Activated CD4-positive, alpha-beta T cell treated with anti-CD3 and anti-CD28 coated beads, Interleukin-2, amount 10 ng/mL, durations not matched to agents 7 days and 5 days (primary cell): ENCODE measurements at regions not wholly inside any gene's neighbourhood (a gene's known extent, or its start where the extent isn't known, plus 50 kb on each side); places are given as distances from the start of the nearest gene placed in this dataset.

Source experiments
- CTCF ChIA-PET: fragments of 350-600 bp; sonication (Branson Sonifier 250); formaldehyde crosslinking; loops from one replicate; lab custom pipeline; 2021; ENCODE audit warnings: antibody characterized with exemption; lab: Charles Lee
- POLR2A ChIA-PET: fragments of 350-600 bp; sonication (Branson Sonifier 250); formaldehyde crosslinking; loops from one replicate; lab custom pipeline; 2021; ENCODE audit warnings: antibody characterized with exemption; lab: Charles Lee
- DNase-seq: peaks from one replicate; pipeline ENCODE4 v3.0.0-alpha.2; 2020
- H3K27ac Mint-ChIP-seq: one replicate; pipeline ENCODE4 v1.8.0; 2021; ENCODE audit warnings: mild to moderate bottlenecking, moderate library complexity, mixed read lengths
- H3K27me3 Mint-ChIP-seq: one replicate; pipeline ENCODE4 v1.8.0; 2021; ENCODE audit warnings: mixed read lengths
- H3K36me3 Mint-ChIP-seq: one replicate; pipeline ENCODE4 v1.8.0; 2021; ENCODE audit warnings: low read depth, mixed read lengths
- H3K4me1 Mint-ChIP-seq: one replicate; pipeline ENCODE4 v1.8.0; 2021; ENCODE audit warnings: mixed read lengths
- H3K4me3 Mint-ChIP-seq: one replicate; pipeline ENCODE4 v1.8.0; 2021; ENCODE audit warnings: mild to moderate bottlenecking, moderate library complexity, mixed read lengths
- H3K9me3 Mint-ChIP-seq: one replicate; pipeline ENCODE4 v1.8.0; 2021; ENCODE audit warnings: mixed read lengths

- no peaks in the 10 kb centered on the region for H3K4me1 Mint-ChIP-seq
- H3K9me3 Mint-ChIP-seq = no peaks in the 10 kb centered on the region
- POLR2A ChIA-PET = no interaction called here
- no peaks in the 10 kb centered on the region for H3K27me3 Mint-ChIP-seq
- no peak for DNase-seq
- no peak overlapping the region for H3K4me3 Mint-ChIP-seq
- no peaks in the 10 kb centered on the region for H3K36me3 Mint-ChIP-seq
- CTCF ChIA-PET = no interaction called here
- H3K27ac Mint-ChIP-seq = no peak overlapping the region
Measured at GRCh38 chr20:39588148-39588757, 626.1 kb downstream of the DHX35 start.

DNA sequence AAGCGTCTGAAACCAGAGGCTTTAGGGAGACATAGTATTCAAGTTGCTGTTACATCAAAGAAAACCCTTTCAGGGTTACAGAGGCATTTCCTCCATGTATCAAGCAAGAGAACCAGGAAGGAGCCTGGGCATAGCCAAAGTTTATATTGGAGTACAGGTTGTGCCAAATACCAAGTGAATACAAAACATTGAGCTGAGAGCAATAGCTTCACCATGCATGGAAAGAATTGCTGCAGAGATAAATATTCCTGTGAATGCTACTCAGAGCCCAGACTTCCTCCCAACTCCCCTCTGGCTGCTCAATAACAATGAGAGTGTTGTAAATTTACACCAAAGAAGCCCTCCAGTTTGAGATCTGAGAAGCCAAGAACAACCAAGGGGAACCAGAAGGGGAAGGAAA is 618.9 kb downstream of the DHX35 start:
- ChIA-PET CTCF (no interaction called here), POLR2A (no interaction called here)
- Mint-ChIP-seq H3K4me1 (no peaks in the 10 kb centered on the region), H3K27ac (no peak overlapping the region), H3K27me3 (no peaks in the 10 kb centered on the region), H3K4me3 (no peak overlapping the region), H3K9me3 (no peaks in the 10 kb centered on the region), H3K36me3 (no peaks in the 10 kb centered on the region)
- no peak for DNase-seq

- Mint-ChIP-seq H3K4me3 (no peak overlapping the region), H3K27me3 (no peaks in the 10 kb centered on the region), H3K36me3 (no peaks in the 10 kb centered on the region), H3K9me3 (no peaks in the 10 kb centered on the region), H3K4me1 (no peaks in the 10 kb centered on the region), H3K27ac (no peak overlapping the region)
- ChIA-PET CTCF (no interaction called here), POLR2A (no interaction called here)
- DNase-seq = no peak
Measured at GRCh38 chr20:39576771-39577170, 614.6 kb downstream of the DHX35 start.

GRCh38 chr20:39574061-39574460 is 611.9 kb downstream of the DHX35 start:
- POLR2A ChIA-PET = no interaction called here
- CTCF ChIA-PET = no interaction called here
- H3K4me1 Mint-ChIP-seq = no peaks in the 10 kb centered on the region
- no peaks in the 10 kb centered on the region for H3K9me3 Mint-ChIP-seq
- no peak overlapping the region for H3K4me3 Mint-ChIP-seq
- no peak overlapping the region for H3K27ac Mint-ChIP-seq
- no peaks in the 10 kb centered on the region for H3K36me3 Mint-ChIP-seq
- no peak for DNase-seq
- no peaks in the 10 kb centered on the region for H3K27me3 Mint-ChIP-seq

DNA sequence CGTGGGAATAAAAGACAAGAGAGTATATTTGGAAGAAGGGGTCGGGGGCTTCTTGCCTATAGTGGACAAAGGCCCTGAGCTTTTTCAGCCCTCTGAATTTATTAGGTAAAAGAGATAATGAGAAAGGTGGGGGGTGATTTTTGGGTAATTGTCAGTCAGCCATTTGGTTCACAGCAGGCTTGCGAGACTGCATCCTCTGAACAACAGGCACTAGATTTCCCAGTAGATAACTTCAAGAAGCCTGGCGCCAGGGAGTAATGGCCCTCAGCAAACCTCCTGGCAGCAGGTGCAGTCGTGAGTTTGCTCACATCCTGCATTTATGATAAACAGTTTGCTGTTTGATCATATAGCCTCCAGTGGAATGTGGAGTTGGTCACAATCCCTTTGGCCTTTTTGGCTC is 609.0 kb downstream of the DHX35 start:
- H3K4me1 Mint-ChIP-seq = no peaks in the 10 kb centered on the region
- DNase-seq = no peak
- H3K36me3 Mint-ChIP-seq = no peaks in the 10 kb centered on the region
- no peaks in the 10 kb centered on the region for H3K27me3 Mint-ChIP-seq
- ChIA-PET CTCF (no interaction called here), POLR2A (no interaction called here)
- no peak overlapping the region for H3K4me3 Mint-ChIP-seq
- no peaks in the 10 kb centered on the region for H3K9me3 Mint-ChIP-seq
- H3K27ac Mint-ChIP-seq = no peak overlapping the region

DNA sequence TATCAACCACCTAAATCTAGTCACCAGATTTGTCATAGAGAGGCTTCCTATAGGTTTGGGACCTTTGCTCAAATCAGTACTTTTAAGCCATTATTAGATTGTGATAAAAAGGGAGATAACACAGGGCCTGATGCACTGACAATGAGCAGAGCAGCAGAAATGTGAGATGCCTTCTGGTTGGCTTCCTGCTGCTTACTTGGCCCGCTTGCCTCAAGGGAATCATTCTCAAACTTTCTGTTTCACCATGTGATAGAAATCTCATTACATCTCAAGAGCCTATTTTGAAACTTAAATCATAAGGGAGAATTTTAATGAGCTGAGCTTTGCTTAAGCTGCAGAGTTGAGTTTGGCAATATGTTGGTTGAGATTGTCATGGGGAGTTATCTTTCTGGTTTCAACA is 606.0 kb downstream of the DHX35 start:
- H3K9me3 Mint-ChIP-seq = no peaks in the 10 kb centered on the region
- H3K4me3 Mint-ChIP-seq = no peak overlapping the region
- no peaks in the 10 kb centered on the region for H3K36me3 Mint-ChIP-seq
- POLR2A ChIA-PET = no interaction called here
- H3K4me1 Mint-ChIP-seq = no peaks in the 10 kb centered on the region
- CTCF ChIA-PET = no interaction called here
- no peak overlapping the region for H3K27ac Mint-ChIP-seq
- no peaks in the 10 kb centered on the region for H3K27me3 Mint-ChIP-seq
- DNase-seq = no peak

- no peak for DNase-seq
- no peaks in the 10 kb centered on the region for H3K9me3 Mint-ChIP-seq
- no peak overlapping the region for H3K4me3 Mint-ChIP-seq
- no peak overlapping the region for H3K27ac Mint-ChIP-seq
- H3K4me1 Mint-ChIP-seq = no peaks in the 10 kb centered on the region
- ChIA-PET POLR2A (no interaction called here), CTCF (no interaction called here)
- no peaks in the 10 kb centered on the region for H3K36me3 Mint-ChIP-seq
- no peaks in the 10 kb centered on the region for H3K27me3 Mint-ChIP-seq
Measured at GRCh38 chr20:39563349-39563748, 601.2 kb downstream of the DHX35 start.

DNA sequence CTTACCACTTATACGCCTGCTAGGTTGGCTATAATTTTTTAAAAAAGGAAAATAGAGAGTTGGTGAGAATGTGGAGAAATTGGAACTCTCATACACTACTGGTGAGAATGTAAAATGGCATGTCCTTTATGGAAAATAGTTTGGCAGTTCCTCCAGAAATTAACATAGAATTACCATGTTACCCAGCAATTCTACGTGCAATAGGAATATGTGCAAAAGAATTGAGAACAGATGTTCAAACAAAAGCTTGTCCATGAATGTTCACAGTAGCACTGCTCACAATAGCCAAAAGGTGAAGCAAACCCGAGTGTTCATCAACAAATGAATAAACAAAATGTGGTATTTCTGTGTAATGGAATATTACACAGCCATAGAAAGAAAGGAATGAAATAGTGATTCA is 592.2 kb downstream of the DHX35 start:
- no peak overlapping the region for H3K27ac Mint-ChIP-seq
- no peaks in the 10 kb centered on the region for H3K27me3 Mint-ChIP-seq
- H3K9me3 Mint-ChIP-seq = no peaks in the 10 kb centered on the region
- no peaks in the 10 kb centered on the region for H3K36me3 Mint-ChIP-seq
- no peaks in the 10 kb centered on the region for H3K4me1 Mint-ChIP-seq
- H3K4me3 Mint-ChIP-seq = no peak overlapping the region
- DNase-seq = no peak
- ChIA-PET POLR2A (no interaction called here), CTCF (no interaction called here)

- no peak for DNase-seq
- H3K27ac Mint-ChIP-seq = no peak overlapping the region
- H3K36me3 Mint-ChIP-seq = no peaks in the 10 kb centered on the region
- POLR2A ChIA-PET = no interaction called here
- no peaks in the 10 kb centered on the region for H3K9me3 Mint-ChIP-seq
- H3K4me3 Mint-ChIP-seq = no peak overlapping the region
- no peaks in the 10 kb centered on the region for H3K27me3 Mint-ChIP-seq
- no peaks in the 10 kb centered on the region for H3K4me1 Mint-ChIP-seq
- CTCF ChIA-PET = no interaction called here
Measured at GRCh38 chr20:39553120-39553519, 591.0 kb downstream of the DHX35 start.

DNA sequence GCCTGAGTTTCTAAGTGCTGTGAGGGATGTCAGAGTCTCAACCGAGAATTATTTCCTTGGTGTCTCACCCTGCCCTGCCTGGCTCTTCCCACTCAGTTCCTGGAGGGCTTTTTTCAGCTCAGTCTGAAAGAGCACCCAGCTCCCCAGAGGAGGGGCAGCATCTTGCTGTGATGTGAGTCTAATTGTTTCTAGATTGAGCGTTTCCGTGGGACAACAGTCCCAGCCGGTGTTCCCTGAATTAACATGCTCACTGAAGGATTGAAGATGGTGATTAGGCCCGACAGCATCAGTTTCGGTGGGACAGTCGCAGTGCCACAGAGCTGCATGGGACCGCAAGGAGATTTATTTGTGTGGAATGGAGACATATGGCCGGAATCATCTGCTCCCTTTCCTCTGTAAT is 587.6 kb downstream of the DHX35 start:
- Mint-ChIP-seq H3K27ac (no peak overlapping the region), H3K4me1 (no peaks in the 10 kb centered on the region), H3K9me3 (no peaks in the 10 kb centered on the region), H3K4me3 (no peak overlapping the region), H3K36me3 (no peaks in the 10 kb centered on the region), H3K27me3 (no peaks in the 10 kb centered on the region)
- ChIA-PET POLR2A (no interaction called here), CTCF (no interaction called here)
- no peak for DNase-seq

DNA sequence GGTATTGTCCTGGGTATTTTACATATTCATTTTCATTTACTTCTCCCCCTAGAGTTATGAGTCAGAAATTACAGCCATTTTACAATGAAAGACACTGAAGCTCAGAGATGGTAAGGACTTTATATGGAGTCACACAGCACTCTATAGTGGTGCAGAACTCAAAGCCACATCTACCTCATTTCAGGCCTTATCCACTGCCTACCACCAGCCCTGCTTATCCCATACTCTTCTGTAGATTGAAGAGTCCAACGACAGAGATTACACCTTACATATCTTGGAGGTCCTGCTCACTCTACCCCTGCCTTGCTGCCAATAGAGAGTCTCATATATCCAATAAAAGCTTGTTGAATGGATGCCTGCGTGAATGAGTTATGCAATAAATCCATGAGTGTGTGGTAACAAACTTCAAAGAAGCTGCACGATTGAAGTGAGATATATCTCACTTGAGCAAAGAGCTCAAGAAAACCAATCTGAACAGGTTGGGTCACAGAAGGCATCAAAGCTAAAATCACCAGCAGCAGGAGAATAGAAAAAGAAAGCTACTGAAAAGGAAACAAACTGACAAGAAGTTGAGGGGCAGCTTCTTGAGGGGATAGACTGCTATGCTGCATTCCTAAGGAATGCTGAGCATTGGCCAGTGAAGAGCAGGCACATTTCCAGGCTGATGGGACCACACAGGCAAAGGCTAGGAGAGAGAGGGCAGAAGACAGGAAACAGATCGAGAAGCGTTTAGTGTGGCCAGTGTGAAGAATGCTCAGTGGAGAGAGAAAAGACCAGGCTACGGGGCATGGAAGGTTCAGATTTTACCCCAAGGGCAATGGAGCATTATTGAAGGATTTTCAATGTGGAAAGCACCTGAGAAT is 585.6 kb downstream of the DHX35 start:
- no peak overlapping the region for H3K27ac Mint-ChIP-seq

DNA sequence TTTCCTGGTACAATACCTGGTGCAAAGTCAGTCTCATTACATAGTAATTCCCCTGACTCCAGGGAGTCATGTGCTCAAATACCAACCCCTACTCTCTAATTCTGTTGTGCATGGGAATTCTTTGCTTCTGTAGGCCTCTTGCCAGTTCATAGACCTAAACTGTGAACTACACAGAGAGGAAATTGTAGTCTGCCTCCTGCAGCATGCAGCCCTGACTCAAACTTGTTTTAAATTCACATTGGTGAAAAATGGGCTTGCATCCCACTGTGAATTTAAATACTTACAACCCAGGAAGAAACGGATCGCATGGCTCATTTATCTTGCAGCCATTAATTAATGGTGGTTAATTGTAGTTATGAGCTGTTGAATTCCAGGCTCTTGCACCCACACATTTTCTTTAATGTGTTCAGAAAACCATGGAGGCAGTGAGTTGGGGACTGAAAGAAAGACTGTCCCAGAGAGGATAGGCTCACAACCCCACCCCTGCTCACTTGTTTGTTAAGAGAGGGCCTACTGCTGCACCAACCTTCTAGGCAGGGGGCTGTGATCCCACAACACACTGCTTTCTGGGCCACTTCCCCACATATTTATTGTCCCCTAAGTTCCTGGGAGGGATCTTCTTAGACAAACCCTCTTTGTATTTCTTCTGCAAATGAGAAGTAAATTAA is 579.1 kb downstream of the DHX35 start:
- no peak overlapping the region for H3K27ac Mint-ChIP-seq
- no peak for DNase-seq
- ChIA-PET POLR2A (no interaction called here), CTCF (no interaction called here)
- no peak overlapping the region for H3K4me3 Mint-ChIP-seq
- H3K36me3 Mint-ChIP-seq = no peaks in the 10 kb centered on the region
- no peaks in the 10 kb centered on the region for H3K9me3 Mint-ChIP-seq
- no peaks in the 10 kb centered on the region for H3K27me3 Mint-ChIP-seq
- H3K4me1 Mint-ChIP-seq = no peaks in the 10 kb centered on the region

More for the DNA sequence above, 585.6 kb downstream of the DHX35 start:
- no peaks in the 10 kb centered on the region for H3K9me3 Mint-ChIP-seq
- ChIA-PET CTCF (no interaction called here), POLR2A (no interaction called here)
- H3K27me3 Mint-ChIP-seq = no peaks in the 10 kb centered on the region
- no peak overlapping the region for H3K4me3 Mint-ChIP-seq
- DNase-seq = no peak
- H3K4me1 Mint-ChIP-seq = no peaks in the 10 kb centered on the region
- no peaks in the 10 kb centered on the region for H3K36me3 Mint-ChIP-seq

GRCh38 chr20:39538317-39538716 is 576.2 kb downstream of the DHX35 start:
- CTCF ChIA-PET = no interaction called here
- H3K36me3 Mint-ChIP-seq = no peaks in the 10 kb centered on the region
- POLR2A ChIA-PET = no interaction called here
- H3K27ac Mint-ChIP-seq = no peak overlapping the region
- no peaks in the 10 kb centered on the region for H3K4me1 Mint-ChIP-seq
- DNase-seq = no peak
- no peak overlapping the region for H3K4me3 Mint-ChIP-seq
- H3K27me3 Mint-ChIP-seq = no peaks in the 10 kb centered on the region
- no peaks in the 10 kb centered on the region for H3K9me3 Mint-ChIP-seq
